Mesothelial cell of epicardium (in vitro differentiated cells): ENCODE measurements at regions not wholly inside any gene's neighbourhood (a gene's known extent, or its start where the extent isn't known, plus 50 kb on each side); places are given as distances from the start of the nearest gene placed in this dataset.

Source experiments
- DNase-seq, 2 experiments: peaks; one replicate each; pipeline ENCODE4 v3.0.0; 2021; ENCODE audit warnings: low spot score in 2 of 2; ENCODE audit not compliant: unreplicated experiment in 2 of 2
- H3K27ac Mint-ChIP-seq: 2 replicates; pipeline ENCODE4 v1.8.0; 2021; ENCODE audit warnings: mixed read lengths
- H3K27me3 Mint-ChIP-seq: 2 replicates; pipeline ENCODE4 v1.8.0; 2021; ENCODE audit warnings: low read depth, mixed read lengths
- H3K36me3 Mint-ChIP-seq: 2 replicates; pipeline ENCODE4 v1.8.0; 2021; ENCODE audit warnings: mixed read lengths
- H3K4me1 Mint-ChIP-seq: 2 replicates; pipeline ENCODE4 v1.8.0; 2021; ENCODE audit warnings: mixed read lengths
- H3K4me3 Mint-ChIP-seq: 2 replicates; pipeline ENCODE4 v1.8.0; 2021; ENCODE audit warnings: mild to moderate bottlenecking, moderate library complexity, mixed read lengths
- H3K9me3 Mint-ChIP-seq: 2 replicates; pipeline ENCODE4 v1.8.0; 2021; ENCODE audit warnings: mixed read lengths
- CTCF ChIP-seq: fragments of 200-600 bp; sonication (generic); IDR thresholded peaks from one replicate; pipeline ENCODE4 v1.5.0; 2021; ENCODE audit warnings: antibody characterized with exemption; ENCODE audit not compliant: unreplicated experiment

DNA sequence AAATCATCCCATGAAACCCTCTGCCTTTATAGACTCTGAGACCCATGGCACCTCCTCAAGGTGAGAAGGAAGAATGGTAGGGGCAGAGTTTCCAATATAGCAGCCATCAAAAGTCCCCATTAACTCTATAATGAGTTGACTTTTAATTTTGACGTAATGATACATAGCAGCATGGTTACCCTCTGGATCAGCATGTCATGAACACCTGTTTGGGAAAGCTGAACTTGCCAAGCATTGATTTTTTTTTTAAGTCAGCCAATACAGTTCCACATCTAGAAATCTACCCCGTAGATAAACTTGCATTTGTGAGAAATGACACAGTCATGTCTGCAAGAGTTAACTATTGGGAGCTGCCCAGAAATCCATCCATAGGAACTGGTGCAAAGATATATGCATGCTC lies 191.8 kb downstream of the TMEM114 start:
- no peaks in the 10 kb centered on the region for H3K36me3 Mint-ChIP-seq

GRCh38 chr16:8397223-8397622 lies 193.1 kb downstream of the TMEM114 start:
- Mint-ChIP-seq H3K4me3 (no peak overlapping the region), H3K36me3 (no peaks in the 10 kb centered on the region), H3K9me3 (no peaks in the 10 kb centered on the region), H3K4me1 (no peaks in the 10 kb centered on the region), H3K27ac (no peak overlapping the region), H3K27me3 (no peaks in the 10 kb centered on the region)
- no peak for DNase-seq
- TF ChIP-seq CTCF = no peak

More for the DNA sequence above, 191.8 kb downstream of the TMEM114 start:
- H3K27ac Mint-ChIP-seq = no peak overlapping the region
- no peak overlapping the region for H3K4me3 Mint-ChIP-seq
- no peaks in the 10 kb centered on the region for H3K27me3 Mint-ChIP-seq
- no peaks in the 10 kb centered on the region for H3K4me1 Mint-ChIP-seq
- DNase-seq = no peak
- no peak for TF ChIP-seq CTCF
- H3K9me3 Mint-ChIP-seq = no peaks in the 10 kb centered on the region

DNA sequence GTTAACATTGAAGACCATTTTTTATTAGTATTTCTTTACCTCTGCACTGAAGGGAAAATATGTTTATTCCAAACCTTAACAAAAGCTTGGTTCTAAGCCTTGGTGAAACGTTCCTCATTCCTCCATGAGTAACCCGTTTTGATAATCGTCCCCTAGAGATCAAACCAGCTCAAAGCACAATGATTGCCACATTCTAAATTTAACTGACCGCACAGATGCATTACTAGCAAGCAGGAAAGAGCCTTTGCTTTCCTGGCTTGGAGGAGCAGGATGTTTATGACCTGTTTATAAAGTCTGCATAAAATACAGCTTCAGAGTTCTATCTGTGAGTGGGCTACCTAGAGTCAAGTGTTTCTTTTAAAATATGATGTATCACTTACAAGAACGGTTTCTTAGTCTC lies 193.8 kb downstream of the TMEM114 start:
- no peak overlapping the region for H3K27ac Mint-ChIP-seq
- no peaks in the 10 kb centered on the region for H3K27me3 Mint-ChIP-seq
- DNase-seq = no peak
- H3K4me1 Mint-ChIP-seq = no peaks in the 10 kb centered on the region
- no peak overlapping the region for H3K4me3 Mint-ChIP-seq
- no peak for TF ChIP-seq CTCF
- no peaks in the 10 kb centered on the region for H3K9me3 Mint-ChIP-seq
- no peaks in the 10 kb centered on the region for H3K36me3 Mint-ChIP-seq

DNA sequence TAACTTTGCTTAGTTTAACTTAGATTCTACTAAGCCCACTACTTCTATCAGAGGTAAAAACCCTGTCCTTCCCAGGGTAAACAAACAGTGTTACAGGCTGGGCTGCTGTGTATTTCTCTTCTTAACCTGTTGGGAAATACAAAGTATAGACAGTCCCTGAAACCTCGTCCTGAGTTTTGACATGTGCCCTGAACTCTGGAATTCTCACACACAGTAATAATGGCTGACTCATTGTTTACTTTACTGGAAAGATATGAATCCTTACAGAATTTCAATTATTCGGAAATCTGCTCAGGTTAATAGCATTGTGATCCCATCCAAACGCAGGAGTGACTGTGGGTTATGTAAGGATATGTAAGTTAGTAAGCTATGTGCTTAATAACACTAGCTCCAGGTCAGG lies 199.1 kb downstream of the TMEM114 start:
- no peak overlapping the region for H3K4me3 Mint-ChIP-seq
- H3K9me3 Mint-ChIP-seq = peaks cover 3% of the 10 kb centered on the region
- H3K4me1 Mint-ChIP-seq = no peaks in the 10 kb centered on the region
- TF ChIP-seq CTCF = no peak
- peaks cover 1% of the 10 kb centered on the region for H3K27me3 Mint-ChIP-seq
- H3K27ac Mint-ChIP-seq = no peak overlapping the region
- no peaks in the 10 kb centered on the region for H3K36me3 Mint-ChIP-seq
- no peak for DNase-seq

GRCh38 chr16:8388684-8389083 lies 201.6 kb downstream of the TMEM114 start:
- no peak for TF ChIP-seq CTCF
- Mint-ChIP-seq H3K9me3 (peaks cover 3% of the 10 kb centered on the region), H3K27ac (no peak overlapping the region), H3K27me3 (peaks cover 1% of the 10 kb centered on the region), H3K4me3 (no peak overlapping the region), H3K4me1 (no peaks in the 10 kb centered on the region), H3K36me3 (no peaks in the 10 kb centered on the region)
- DNase-seq = no peak

DNA sequence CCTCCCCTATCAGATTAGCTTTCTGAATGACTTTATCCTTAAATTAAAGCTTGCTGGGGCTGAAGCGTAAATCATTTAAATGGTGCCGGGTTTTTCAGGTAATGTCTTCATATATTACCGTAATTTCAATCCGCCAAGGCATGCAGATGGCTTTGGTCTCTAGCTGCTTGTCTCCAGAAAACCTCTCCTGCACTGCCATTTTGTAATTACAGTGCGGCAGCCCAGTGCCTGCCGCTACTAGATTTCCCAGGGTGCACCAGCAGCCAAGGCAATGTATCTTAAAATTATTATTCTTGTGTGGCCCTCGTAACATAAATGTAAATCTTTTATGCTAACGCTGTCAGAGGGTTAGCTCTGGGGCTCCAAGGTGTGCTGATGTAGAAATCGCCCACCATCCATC lies 208.5 kb downstream of the TMEM114 start:
- DNase-seq = no peak
- Mint-ChIP-seq H3K4me3 (no peak overlapping the region), H3K27me3 (peaks cover 3% of the 10 kb centered on the region), H3K36me3 (no peaks in the 10 kb centered on the region), H3K27ac (no peak overlapping the region), H3K4me1 (no peaks in the 10 kb centered on the region), H3K9me3 (peaks cover 10% of the 10 kb centered on the region)
- no peak for TF ChIP-seq CTCF
